Iris pigment epithelial cell (primary cell): ENCODE measurements at regions not wholly inside any gene's neighbourhood (a gene's known extent, or its start where the extent isn't known, plus 50 kb on each side); places are given as distances from the start of the nearest gene placed in this dataset.

Source experiments
- DNase-seq: peaks from one replicate; pipeline ENCODE4 v3.0.0-alpha.2; 2011; ENCODE audit warnings: low read depth

- DNase-seq = no peak
Measured at GRCh38 chr2:167900435-167901114, 346.8 kb downstream of the STK39 start.

DNA sequence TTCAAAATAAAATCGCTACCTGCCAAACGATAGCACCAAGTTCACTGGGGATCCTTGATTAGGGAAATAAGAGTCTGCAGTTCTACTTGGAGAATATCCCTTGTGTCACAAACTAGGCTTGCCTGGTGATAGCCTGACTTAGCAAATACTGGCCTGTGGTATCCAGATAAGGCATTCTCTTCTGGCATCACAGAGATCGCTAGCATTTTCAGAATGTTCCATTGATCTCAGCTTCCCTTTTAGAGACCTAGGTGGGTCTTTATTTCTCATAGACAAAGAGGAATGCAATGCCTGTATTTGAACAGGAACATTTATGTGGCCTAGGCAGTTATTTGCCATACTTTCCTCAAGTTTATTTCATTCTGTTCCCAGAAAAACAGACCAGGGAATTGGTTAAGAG is 349.1 kb downstream of the STK39 start:
- DNase-seq = no peak

DNA sequence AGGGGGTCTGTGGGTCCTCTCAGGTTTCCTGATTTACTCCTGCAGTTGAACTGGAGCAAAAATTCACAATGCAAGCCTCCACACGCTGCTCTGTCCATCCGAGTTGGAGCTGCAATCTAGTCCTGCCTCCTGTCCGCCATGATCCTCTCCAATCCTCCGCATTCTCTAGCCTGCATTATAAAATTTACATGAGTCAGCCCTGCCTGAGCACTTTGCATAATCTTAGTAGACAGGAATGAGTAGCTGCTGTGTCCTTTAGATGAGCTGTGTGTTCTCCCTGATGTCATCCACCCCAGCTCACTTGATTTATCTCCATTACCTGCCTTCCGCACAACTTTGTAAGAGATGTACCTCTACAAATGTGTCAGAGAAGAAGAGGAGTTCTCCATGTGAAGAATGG is 355.6 kb downstream of the STK39 start:
- no peak for DNase-seq

DNA sequence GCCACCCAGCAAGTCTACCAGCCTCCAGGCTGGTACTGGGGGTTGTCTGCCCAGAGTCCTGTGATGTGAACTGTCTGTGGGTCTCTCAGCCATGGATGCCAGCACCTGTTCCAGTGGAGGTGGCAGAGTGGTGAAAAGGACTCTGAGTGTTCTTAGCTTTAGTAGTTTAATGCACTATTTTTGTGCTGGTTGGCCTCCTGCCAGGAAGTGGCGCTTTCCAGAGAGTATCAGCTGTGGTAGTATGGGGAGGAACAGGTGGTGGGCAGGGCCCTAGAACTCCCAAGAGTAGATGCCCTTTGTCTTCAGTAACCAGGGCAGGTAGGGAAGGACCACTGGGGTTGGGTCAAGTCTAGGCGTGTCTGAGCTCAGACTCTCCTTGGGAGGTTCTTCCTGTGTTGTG is 356.7 kb downstream of the STK39 start:
- DNase-seq = no peak

GRCh38 chr2:167880415-167880814 is 367.0 kb downstream of the STK39 start:
- DNase-seq = no peak

GRCh38 chr2:167875529-167875928 is 371.9 kb downstream of the STK39 start:
- DNase-seq = no peak

DNA sequence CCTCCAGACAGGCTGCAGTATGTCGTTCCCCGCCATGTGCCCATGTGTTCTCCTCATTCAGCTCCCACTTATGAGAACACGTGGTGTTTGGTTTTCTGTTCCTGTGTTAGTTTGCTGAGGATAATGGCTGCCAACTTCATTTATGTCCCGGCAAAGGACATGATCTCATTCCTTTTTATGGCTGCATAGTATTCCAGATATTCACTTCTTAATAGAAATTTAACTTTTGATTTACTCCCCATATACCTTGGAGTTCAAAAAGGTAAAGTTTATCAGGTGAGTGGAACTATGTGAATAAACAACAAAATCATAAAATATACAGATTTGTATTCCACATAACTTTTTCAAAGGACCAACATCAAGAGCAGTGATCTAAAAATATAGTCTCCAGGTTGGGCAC is 372.6 kb downstream of the STK39 start:
- no peak for DNase-seq

- no peak for DNase-seq
Measured at GRCh38 chr2:167871286-167871685, 376.1 kb downstream of the STK39 start.

- no peak for DNase-seq
Measured at GRCh38 chr2:167869200-167869599, 378.2 kb downstream of the STK39 start.

GRCh38 chr2:167863377-167863776 is 384.0 kb downstream of the STK39 start:
- no peak for DNase-seq

- peak; percentile 7 for DNase-seq
Measured at GRCh38 chr2:167862782-167863181, 384.6 kb downstream of the STK39 start.

- DNase-seq = no peak
Measured at GRCh38 chr2:167862296-167862695, 385.1 kb downstream of the STK39 start.

DNA sequence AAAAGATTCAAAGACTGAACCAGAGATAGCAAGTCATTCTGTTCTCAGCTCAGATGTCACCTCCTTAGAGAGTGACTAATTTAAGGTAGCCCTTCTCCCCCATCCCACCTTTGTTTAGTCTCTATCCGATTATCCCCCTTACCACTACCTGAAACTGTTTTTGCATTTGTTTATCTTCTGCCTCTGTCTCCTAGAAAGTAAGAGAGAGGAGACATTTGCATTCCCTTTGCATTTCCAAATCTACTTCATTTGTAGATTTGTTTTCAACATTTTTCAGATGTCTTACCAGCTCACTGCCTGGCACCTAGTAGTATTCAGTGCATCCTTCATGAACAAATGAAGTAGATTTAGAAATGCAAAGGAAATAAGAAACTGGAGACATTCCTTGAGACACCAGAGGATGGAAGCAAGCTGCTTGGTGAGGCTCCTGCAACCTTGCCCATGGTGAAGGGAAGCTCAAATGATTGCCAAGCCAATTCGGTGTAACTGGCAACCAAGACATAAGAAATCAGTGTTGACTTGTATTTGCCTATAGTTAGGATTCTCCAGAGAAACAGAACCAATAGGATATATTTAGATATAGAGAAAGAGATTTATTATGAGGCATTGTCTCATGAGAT is 385.7 kb downstream of the STK39 start:
- DNase-seq = no peak

GRCh38 chr2:167860082-167860481 is 387.3 kb downstream of the STK39 start:
- no peak for DNase-seq

DNA sequence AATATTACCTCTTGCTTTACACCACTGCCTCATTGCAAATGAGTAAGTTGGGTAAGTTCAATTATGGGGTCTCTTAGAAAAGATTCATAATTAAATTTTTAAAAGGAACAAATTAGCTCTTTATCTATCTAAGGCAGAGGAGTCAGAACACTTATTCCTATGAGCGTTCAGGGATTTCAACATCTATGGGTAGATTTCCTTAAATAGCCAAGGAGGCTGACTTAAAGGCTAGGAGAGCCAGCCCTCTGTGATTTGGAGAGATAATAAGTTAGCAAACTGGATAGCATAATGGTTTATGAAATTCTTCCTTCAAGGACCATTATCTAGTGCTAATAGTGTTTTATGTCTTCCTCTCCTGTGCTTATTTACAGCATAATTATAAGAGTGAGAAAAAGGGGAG is 387.7 kb downstream of the STK39 start:
- DNase-seq = no peak

DNA sequence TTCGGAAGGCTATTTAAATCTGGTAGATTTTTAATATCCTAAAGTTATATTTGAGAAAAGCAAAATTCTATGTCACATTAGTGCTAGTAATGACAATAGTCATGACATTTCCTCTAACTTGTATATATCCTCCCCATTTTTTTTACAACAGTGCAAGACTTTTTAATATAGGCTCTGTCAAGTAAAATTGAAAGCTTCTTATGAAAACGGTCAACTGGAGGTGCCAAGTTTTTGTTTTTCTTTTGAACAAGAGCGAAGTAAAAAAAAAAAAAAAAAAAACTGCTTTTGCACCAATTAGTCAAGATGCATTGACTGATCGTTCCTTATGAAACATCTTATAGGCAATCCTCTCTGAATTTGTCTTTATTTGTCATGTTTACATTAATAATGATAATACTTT is 389.3 kb downstream of the STK39 start:
- no peak for DNase-seq

GRCh38 chr2:167857416-167857815 is 390.0 kb downstream of the STK39 start:
- DNase-seq = no peak

GRCh38 chr2:167856190-167856589 is 391.2 kb downstream of the STK39 start:
- DNase-seq = no peak

GRCh38 chr2:167855211-167855610 is 392.2 kb downstream of the STK39 start:
- no peak for DNase-seq

DNA sequence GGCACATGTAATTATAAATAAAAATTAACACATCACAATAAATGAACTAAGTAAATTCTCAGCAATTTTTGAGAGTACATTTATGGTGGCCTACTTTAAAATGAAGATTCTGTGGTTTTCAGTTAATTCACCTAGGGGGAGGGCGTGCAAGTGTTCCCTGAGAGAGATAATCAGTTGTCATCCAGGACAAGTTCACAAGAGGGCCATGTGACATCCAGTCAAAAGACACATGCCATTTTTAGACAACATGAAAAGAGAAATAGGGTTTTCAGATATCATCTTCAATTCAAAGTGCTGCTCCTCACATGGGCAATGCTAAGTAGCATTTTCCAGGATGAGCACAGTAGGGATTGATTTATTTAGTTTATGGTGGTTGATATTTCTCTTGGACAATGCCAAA is 393.7 kb downstream of the STK39 start:
- no peak for DNase-seq

DNA sequence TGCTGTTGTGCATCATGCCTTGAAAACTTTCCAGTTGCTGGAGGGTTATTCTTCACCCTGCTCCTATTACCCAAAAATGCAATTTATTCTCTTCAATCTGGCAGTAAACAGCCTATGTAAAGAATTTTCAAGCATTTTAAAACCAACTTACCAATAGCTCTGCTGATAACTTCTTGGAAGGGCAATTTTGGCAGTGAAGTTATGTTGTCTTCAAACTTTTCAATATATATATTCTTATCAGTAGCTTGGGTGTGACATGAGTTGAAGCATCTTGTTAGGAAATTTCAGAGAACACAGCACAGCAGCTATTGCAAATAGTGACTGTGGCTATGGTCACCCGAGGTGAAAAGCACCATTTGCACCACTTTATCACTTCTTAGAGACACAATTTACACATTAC is 395.5 kb downstream of the STK39 start:
- DNase-seq = no peak

- DNase-seq = no peak
Measured at GRCh38 chr2:167851323-167851860, 396.0 kb downstream of the STK39 start.

GRCh38 chr2:167844714-167845530 is 402.5 kb downstream of the STK39 start:
- no peak for DNase-seq
